NCI-H524 (cell line): ENCODE measurements at regions not wholly inside any gene's neighbourhood (a gene's known extent, or its start where the extent isn't known, plus 50 kb on each side); places are given as distances from the start of the nearest gene placed in this dataset.

Source experiments
- DNase-seq, 2 experiments: peaks; one replicate each; lab custom pipeline; 2025; lab: John Stamatoyannopoulos, UW

- peak; percentile 30 to 85 for DNase-seq
Observed at GRCh38 chr6:166106076-166106686, 61.5 kb downstream of the TBXT start.

DNA sequence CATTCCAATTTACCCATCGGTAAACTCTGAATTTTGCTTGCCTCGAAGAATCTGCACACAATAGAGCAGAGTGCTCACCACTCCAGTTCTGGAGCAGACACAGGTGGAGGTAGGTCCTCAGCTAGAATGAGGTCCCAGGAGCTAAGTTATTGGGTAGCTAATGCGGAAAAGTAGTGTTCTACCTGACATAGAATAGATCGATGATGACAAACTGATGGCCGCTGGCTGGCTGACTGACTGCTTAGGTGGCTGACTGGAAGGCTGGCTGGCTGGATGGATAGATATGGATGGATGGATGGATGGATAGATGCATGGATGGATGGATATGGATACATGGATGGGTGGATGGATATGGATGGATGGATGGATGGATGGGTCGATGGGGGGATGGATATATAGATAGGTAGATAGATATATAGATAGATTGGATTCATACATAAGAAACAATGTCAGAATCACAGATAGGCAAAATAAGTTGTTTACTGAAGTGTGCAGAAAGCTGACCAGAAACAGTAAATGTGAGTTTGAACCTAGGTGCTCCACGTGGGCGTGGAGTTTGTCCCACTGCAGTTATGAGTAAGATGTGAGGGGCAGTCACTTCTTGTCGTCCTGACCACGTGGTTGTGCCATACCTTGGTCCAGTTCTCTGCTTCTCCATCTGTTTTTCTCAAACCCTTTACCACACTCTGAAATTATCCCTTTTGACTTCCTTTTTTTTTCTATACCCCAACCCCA lies 62.1 kb downstream of the TBXT start:
- no peak for DNase-seq

DNA sequence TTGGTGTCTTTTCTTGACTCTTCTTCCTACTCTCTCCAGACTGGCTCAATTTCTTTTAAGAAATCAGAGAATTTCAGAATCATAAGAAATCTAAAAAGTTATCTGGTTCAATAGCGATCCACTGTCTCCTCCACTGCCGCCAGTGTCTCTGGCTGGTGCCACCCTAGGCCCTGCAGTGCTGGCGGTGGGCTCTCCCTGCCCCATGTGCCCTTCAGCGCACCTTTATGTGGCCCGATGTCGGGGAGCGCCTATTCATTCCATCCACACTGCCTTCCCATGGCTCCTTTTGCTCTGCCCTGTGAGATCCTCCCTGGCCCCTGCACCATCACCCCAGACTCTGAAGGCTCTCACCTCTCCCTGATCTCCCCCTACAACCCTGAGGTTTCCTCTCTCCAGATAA lies 62.8 kb downstream of the TBXT start:
- no peak for DNase-seq

DNA sequence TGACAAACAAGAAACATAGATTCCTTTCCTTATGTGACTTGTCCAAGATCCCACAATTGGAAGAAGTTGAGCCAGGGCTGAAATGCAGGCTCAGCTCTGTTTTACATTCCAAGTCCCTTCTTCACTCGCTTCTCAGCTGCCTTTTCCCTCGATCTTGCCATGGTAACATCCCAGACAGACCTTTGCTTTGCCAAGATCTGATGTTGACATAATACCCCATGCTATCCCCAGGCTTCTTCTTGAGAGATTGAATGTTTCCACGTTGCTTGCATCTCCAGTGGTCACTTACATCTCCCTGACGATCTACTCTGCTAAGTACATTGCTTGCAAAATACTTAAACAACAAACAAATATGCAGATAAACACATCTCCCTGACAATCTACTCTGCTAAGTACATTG lies 63.5 kb downstream of the TBXT start:
- no peak for DNase-seq

DNA sequence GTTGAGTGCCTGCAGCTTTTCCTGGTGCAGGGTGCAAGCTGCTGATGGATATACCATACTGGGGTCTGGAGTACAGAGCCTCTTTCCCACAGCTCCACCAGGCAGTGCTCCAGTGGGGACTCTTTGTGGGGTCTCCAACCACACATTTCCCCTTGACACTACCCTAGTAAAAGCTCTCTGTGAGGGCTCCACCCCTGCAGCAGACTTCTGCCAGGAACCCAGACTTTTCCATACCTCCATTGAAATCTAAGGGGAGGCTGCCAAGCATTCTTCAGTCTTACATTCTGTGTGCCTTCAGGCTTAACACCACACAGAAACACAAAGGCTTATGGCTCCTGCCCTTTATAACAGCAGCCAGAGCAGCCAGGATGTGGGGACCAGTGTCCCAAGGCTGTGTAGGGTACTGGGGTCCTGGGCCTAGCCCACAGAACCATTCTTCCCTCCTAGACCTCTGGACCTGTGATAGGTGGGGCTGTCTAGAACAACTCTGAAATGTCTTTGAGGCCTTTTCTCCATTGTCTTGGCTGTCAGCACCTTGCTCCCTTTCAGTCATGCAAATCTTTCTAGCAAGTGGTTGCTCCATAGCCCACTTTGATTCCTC lies 65.7 kb downstream of the TBXT start:
- DNase-seq = no peak

GRCh38 chr6:166097914-166098522 lies 69.6 kb downstream of the TBXT start:
- DNase-seq = peak; percentile 52 to 71

DNA sequence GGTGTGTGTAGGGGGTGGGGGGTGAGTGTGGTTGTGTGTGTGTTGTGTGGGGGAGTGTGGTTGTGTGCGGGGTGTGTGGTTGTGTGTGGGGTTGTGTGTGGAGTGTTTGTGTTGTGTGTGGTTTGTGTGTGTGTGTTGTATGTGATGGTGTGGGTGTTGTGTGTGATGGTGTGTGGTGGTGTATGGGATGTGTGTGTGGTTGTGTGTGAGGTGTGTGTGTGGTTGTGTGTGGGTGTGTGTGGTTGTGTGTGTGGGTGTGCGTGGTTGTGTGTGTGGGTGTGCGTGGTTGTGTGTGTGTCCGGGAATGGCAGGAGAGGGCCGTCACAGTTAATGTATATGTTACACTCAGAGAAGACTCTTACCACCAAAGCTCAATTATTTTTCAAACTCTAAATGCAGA lies 79.8 kb downstream of the TBXT start:
- no peak for DNase-seq

- no peak for DNase-seq
Observed at GRCh38 chr6:166087246-166087645, 80.4 kb downstream of the TBXT start.

- DNase-seq = no peak
Observed at GRCh38 chr6:166085500-166085899, 82.2 kb downstream of the TBXT start.

GRCh38 chr6:166084951-166085350 lies 82.7 kb downstream of the TBXT start:
- DNase-seq = no peak

- no peak for DNase-seq
Observed at GRCh38 chr6:166079841-166080240, 87.8 kb downstream of the TBXT start.

DNA sequence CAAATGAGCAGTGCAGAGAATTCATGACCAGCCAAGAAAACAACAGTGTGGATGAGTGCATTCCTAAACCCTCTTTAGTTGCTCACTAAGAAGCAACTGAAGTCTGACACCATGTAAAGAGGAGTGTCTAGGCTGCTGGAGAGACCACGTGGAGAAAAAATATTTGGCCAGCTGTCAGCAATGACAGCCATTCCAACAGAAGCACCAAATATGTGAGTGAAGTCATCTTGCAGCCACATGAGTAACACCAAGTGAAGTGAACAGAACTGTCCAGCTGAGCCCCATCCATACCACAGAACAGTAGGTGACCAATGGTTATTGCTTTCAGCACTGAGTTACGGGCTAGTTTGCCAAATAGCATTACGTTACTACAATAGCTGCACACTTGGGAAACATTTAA lies 89.4 kb downstream of the TBXT start:
- DNase-seq = peak in 1 of 2 experiments; percentile 17

DNA sequence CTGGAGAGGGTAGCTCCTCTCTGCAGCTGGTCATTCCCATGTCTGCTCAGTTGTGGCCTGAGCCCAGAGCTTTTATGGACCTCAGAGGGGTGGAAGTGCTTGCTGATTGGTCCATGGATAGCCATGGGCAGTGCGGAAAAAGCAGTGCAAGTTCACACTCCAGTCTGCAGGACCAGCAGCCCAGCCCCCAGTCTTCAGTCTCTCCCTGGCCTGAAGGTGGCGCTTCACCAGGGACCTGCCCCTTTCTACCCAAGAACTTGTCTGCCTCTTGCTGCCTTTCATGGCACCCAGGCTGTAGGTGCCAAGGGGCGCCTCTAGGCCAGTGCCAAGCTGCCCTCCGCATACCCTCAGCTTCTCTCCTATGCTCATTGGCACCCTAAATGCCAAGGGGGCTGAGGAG lies 91.0 kb downstream of the TBXT start:
- DNase-seq = no peak

- DNase-seq = no peak
Observed at GRCh38 chr6:166075925-166076324, 91.7 kb downstream of the TBXT start.

- peak in 1 of 2 experiments; percentile 12 for DNase-seq
Observed at GRCh38 chr6:166075186-166075585, 92.5 kb downstream of the TBXT start.

DNA sequence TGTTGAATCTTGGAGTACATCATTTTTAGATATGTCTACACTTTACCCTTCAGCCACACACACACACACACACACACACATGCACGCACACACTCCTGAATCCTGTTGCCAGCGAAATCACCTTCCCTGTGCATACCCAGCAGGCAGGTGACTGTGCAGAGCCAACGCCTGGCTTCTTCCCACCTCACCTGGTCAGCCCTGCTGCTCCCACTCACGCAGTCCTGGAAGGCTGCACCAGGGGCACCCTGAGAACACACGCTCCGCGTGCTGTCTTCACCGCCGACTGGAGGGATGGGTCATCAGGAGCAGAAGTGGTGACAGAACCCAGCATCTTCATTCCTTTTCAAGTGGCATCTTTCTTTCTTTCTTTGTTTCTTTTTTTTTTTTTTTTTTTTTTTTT lies 94.6 kb downstream of the TBXT start:
- DNase-seq = no peak

- DNase-seq = no peak
Observed at GRCh38 chr6:166068768-166069167, 98.9 kb downstream of the TBXT start.

- no peak for DNase-seq
Observed at GRCh38 chr6:166058064-166058739, 109.4 kb downstream of the TBXT start.

- DNase-seq = no peak
Observed at GRCh38 chr6:166057431-166057830, 110.2 kb downstream of the TBXT start.

GRCh38 chr6:166056637-166057036 lies 111.0 kb downstream of the TBXT start:
- no peak for DNase-seq

DNA sequence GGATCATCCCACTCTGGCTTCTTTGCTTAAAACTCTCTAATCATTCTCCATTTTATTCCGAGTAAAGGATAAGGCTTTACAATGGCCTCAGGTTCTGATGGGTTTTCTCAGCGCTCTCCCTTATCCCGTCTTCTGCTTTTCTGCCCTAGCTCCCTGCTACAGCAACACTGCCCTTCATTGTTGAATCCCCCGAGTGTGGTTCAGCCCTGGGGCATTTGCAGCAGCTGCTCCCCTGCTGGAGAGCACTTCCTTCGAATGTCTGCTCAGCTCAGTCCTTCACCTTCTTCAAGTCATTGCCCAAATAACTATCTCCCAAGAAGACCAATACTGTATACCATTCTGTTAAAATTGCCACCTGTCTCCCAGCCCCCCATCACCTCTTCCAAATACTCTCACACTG lies 111.8 kb downstream of the TBXT start:
- DNase-seq = no peak

- DNase-seq = no peak
Observed at GRCh38 chr6:166052837-166053236, 114.8 kb downstream of the TBXT start.
